ENCODE measurements at regions not wholly inside any gene's neighbourhood (a gene's known extent, or its start where the extent isn't known, plus 50 kb on each side); places are given as distances from the start of the nearest gene placed in this dataset.
"Not testable (repeated sequence)": the region's sequence is repeated elsewhere in the genome, so short reads cannot be mapped to it uniquely, and the experiment has no call there.

- TF ChIP-seq, protein P1, sequence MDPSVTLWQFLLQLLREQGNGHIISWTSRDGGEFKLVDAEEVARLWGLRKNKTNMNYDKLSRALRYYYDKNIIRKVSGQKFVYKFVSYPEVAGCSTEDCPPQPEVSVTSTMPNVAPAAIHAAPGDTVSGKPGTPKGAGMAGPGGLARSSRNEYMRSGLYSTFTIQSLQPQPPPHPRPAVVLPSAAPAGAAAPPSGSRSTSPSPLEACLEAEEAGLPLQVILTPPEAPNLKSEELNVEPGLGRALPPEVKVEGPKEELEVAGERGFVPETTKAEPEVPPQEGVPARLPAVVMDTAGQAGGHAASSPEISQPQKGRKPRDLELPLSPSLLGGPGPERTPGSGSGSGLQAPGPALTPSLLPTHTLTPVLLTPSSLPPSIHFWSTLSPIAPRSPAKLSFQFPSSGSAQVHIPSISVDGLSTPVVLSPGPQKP (IDR thresholded peaks at IDR 0.05; ENCODE audit: low read depth, low read length): no peak
- TF ChIP-seq FOXK2 (IDR thresholded peaks at IDR 0.05) (no peak), SMAD5 (IDR thresholded peaks at IDR 0.05; ENCODE audit: low read depth) (no peak)
Measured at GRCh38 chr2:39867268-39867667, 88.2 kb upstream of the THUMPD2 start (continued).

DNA sequence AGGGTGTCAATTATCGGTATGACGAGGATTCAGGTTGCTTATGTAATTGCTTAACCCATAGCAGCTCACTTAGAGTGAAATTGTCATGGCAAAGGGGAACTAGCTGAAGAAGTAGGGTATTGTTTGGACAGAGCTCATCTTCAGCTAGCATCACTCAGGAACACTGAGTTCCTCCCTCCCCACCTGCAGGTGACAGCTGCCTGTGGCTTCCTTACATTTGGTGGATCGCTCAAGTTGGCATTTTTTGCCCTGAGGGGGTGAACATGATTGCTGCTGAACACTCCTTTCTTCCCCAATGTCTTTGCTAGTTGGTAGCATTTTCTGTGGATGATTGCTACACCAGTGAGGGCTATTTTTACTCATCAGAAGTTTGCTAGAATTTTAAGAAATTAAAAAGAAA, 86.7 kb upstream of the THUMPD2 start:
- H3K27ac ChIP-seq (ENCODE audit: control insufficient read depth, insufficient read depth): no peak overlapping the region
- no peaks in the 10 kb centered on the region for H3K79me2 ChIP-seq (ENCODE audit: control insufficient read depth, insufficient read depth, low read length)
- no peak overlapping the region for H3K4me2 ChIP-seq (ENCODE audit: control insufficient read depth, insufficient read depth)
- POLR2A ChIA-PET: no interaction called here
- no TSS peak for BruUV-seq (replicated peaks)
- H3K9me3 ChIP-seq (replicated peaks; ENCODE audit: control insufficient read depth, insufficient read depth, low read length): no peaks in the 10 kb centered on the region
- SMC1A ChIA-PET (ENCODE audit: uncharacterized antibody, unreplicated experiment): no interaction called here
- FAIRE-seq (no peak), DNase-seq (ENCODE audit: low read depth, low spot score) (no peak), ATAC-seq (no peak)
- CTCF ChIA-PET: no interaction called here
- no peak overlapping the region for H2AFZ ChIP-seq (ENCODE audit: control insufficient read depth, low read depth, low read length)
- H3K36me3 ChIP-seq (ENCODE audit: control insufficient read depth in 2 of 2, insufficient read depth in 2 of 2, low read length in 1 of 2): no peaks in the 10 kb centered on the region
- H3K9ac ChIP-seq (ENCODE audit: control insufficient read depth, insufficient read depth, low read length): no peak overlapping the region
- in situ Hi-C loops (cut with MboI) (no loop called here), intact Hi-C loops (cut with micrococcal nuclease; ENCODE audit: unreplicated experiment) (no loop called here)
- 14% methylated on average over 3 of the region's 3 CpGs for WGBS (ENCODE audit: insufficient coverage, insufficient replicate concordance, low lambda C conversion rate, missing lambda C conversion rate)
- no peak overlapping the region for H3K4me3 ChIP-seq
- RAD21 ChIA-PET (ENCODE audit: unreplicated experiment): no interaction called here
- no peaks in the 10 kb centered on the region for H3K4me1 ChIP-seq (ENCODE audit: control insufficient read depth, insufficient read depth, low read length)
- TF ChIP-seq KAT2A (conservative IDR thresholded peaks at IDR 0.05; ENCODE audit: control insufficient read depth, low read depth, low read length) (no peak), BRCA1 (IDR thresholded peaks at IDR 0.05; ENCODE audit: low read depth, low read length) (no peak), SUPT20H (IDR thresholded peaks at IDR 0.05; ENCODE audit: borderline replicate concordance, control insufficient read depth, low read depth, low read length) (no peak), POLR2A (IDR thresholded peaks at IDR 0.05; ENCODE audit: low read depth, low read length) (no peak), NFXL1 (IDR thresholded peaks at IDR 0.05; ENCODE audit: borderline replicate concordance) (no peak)
- H4K20me1 ChIP-seq (ENCODE audit: control insufficient read depth, insufficient read depth): no peaks in the 10 kb centered on the region
- no peaks in the 10 kb centered on the region for H3K27me3 ChIP-seq (replicated peaks in 1 of 2; ENCODE audit: control insufficient read depth in 2 of 2, insufficient read depth in 2 of 2, low read length in 1 of 2)

DNA sequence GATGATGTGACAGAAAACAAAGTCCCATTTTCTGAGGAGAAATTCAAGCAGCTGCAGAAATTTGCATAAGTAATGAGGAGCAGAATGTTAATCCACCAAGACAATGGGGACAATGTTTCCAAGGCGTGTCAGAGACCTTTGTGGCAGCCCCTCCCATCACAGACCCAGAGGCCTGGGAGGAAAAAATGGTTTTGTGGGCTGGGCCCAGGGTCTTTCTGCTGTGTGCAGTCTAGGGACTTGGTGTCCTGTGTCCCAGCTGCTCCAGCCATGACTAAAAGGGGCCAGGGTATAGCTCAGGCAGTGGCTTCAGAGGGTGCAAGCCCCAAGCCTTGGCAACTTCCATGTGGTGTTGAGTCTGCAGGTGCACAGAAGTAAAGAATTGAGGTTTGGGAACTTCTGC, 84.6 kb upstream of the THUMPD2 start:
- intact Hi-C loops (cut with micrococcal nuclease; ENCODE audit: unreplicated experiment); H3K27me3 ChIP-seq (replicated peaks in 1 of 2; ENCODE audit: control insufficient read depth in 2 of 2, insufficient read depth in 2 of 2, low read length in 1 of 2); H4K20me1 ChIP-seq (ENCODE audit: control insufficient read depth, insufficient read depth); SMC1A ChIA-PET (ENCODE audit: uncharacterized antibody, unreplicated experiment); H3K4me3 ChIP-seq; H3K79me2 ChIP-seq (ENCODE audit: control insufficient read depth, insufficient read depth, low read length); H3K36me3 ChIP-seq (ENCODE audit: control insufficient read depth in 2 of 2, insufficient read depth in 2 of 2, low read length in 1 of 2); H3K27ac ChIP-seq (ENCODE audit: control insufficient read depth, insufficient read depth); H3K9ac ChIP-seq (ENCODE audit: control insufficient read depth, insufficient read depth, low read length); FAIRE-seq; H3K4me1 ChIP-seq (ENCODE audit: control insufficient read depth, insufficient read depth, low read length); BruUV-seq (replicated peaks); RAD21 ChIA-PET (ENCODE audit: unreplicated experiment); H2AFZ ChIP-seq (ENCODE audit: control insufficient read depth, low read depth, low read length); POLR2A ChIA-PET; in situ Hi-C loops (cut with MboI); H3K9me3 ChIP-seq (replicated peaks; ENCODE audit: control insufficient read depth, insufficient read depth, low read length); ATAC-seq; H3K4me2 ChIP-seq (ENCODE audit: control insufficient read depth, insufficient read depth); DNase-seq (ENCODE audit: low read depth, low spot score); CTCF ChIA-PET: not testable (repeated sequence)
- WGBS (ENCODE audit: insufficient coverage, insufficient replicate concordance, low lambda C conversion rate, missing lambda C conversion rate): 13% methylated on average over 1 of the region's 1 CpG

Measured in GM12878 (cell line).